Stimulated activated CD4-positive, alpha-beta T cell treated with anti-CD3 and anti-CD28 coated beads, Interleukin-4, amount 100 ng/mL, for 4 hours (primary cell): ENCODE measurements at regions not wholly inside any gene's neighbourhood (a gene's known extent, or its start where the extent isn't known, plus 50 kb on each side); places are given as distances from the start of the nearest gene placed in this dataset.

Source experiments
- DNase-seq, 2 experiments: peaks; one replicate each; pipeline ENCODE4 v3.0.0-alpha.2; 2020

DNA sequence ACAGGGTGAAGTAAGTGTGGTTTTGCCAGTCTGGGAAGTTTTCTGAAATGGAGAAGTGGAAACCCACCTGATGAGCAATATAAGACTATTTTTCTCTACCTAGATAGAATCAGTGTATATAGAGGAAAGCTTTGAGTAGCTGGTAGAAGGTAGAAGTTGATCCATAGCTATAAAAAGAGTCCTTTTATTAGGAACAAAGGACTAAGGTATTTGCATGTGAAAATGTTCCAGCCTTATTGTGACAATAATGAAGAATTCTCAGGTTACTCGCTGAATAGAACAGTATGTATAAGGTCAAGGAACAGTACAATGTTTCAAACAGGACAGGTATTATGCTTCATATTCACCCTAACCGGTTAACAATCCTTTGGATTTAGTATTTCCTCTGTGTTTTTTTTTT is 972.2 kb downstream of the OTOL1 start:
- DNase-seq = no peak

DNA sequence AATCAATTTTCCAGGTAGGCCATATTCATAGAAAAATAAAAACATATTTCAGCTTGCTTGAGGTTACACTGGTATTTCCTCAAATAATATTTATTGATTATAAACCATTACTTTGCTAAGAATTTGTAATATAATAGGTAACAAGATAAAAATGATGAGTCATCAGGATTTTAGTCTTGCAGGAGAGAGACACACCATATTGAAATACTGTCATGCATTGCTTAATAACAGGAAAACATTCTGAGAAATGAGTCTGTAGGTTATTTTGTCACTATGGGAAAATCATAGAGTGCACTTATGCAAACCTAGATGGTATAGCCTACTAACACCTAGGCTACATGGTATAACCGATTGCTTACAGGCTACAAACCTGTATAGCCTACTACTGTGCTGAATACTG is 990.5 kb downstream of the OTOL1 start:
- DNase-seq = no peak

DNA sequence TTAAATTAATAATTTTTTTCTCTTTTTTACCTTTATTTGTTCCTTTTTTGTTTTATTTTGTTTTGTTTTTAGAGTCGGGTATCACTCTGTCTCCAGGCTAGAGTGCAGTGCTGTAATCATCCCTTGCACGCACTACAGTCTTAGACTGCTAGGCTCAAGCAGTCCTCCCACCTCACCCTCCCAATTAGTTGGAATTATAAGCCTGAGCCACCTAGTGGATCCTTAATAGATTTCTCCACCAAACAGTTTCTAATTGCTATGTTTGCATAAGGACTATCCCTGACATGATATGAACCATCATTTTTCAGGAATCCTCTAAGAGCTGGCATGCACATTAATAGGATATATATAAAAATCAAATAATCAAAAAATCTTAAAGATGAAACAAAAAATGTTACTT is 993.2 kb downstream of the OTOL1 start:
- DNase-seq = no peak

DNA sequence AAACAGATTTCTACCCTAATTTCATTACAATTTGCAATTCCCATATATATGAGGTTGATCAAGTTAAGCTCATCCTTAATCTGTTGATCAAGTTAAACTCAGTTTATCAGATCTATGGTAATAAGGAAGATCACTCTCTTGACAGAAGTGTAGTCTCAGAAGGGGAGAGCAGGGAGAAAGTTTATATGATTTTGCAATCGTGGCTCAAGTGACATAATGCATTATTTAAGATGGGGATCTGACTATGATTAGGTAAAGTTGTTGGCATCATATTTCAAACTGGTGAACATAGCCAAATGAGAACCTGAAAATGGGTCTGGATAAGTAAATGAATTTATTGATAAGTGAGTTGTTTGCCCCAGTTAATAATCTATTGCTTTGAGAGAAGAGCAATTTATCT is 995.3 kb downstream of the OTOL1 start:
- no peak for DNase-seq

DNA sequence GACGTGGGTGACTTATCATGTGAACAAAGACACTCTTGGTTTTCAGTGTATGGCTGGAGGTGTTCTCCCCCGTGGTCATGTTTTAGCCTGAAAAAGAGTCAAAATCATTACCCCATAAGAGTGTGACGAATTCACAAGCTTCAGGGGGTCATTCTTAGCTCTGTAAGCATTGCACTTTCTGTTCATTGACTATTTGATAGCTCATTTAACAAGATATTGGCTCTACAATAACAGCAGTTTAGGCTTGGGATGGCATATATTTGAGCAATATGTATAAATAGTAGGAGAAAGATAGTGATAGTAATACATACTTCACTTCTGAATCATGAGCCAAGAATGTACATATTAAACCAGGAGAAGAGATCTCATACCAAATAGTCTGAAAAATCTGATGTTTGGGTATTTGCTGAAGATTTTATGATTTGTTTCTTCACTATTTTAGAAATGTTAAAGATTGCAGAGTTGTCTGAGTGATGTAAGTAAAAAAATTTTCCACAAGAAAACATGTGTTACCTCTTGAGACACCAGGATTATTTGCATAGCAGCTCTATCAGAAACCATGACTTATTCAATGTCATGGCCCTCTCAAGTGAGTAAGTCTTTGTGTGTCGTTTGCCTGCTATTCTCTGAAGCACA is 996.0 kb downstream of the OTOL1 start:
- no peak for DNase-seq

DNA sequence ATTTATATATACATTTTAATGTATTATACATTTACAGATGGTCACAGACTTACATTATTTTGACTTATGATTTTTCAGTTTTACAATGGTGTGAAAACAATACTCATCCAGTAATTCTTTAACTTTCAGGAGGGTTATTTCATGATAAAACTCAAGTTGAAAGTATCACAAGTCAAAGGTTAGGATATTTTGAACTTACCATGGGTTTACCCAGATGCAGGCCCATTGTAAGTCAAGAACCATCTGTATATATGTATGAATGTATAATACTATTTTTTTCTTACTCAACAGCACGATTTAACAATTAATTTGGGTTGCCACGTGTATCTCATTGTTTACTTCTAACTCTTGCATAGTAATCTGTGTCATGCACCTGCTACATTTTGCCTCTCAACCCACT is 1002.0 kb downstream of the OTOL1 start:
- no peak for DNase-seq

DNA sequence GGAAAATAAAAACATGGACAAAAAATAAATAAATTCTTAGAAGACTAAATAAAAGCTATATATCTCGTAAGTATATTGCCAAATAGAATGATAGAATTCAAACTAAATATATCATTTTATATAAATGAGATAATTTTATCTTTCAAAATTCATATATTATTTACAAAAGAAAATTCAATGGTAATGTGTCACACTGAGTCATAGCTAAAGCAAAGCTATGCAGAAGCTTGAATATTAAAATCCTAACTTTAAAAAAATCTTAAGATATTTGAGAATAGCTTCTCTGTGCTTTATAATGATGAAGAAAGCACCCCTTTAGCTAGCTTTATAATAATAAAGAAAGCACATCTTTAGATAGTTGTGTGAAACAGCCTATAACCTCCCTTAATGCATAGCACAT is 1010.8 kb downstream of the OTOL1 start:
- DNase-seq = no peak

DNA sequence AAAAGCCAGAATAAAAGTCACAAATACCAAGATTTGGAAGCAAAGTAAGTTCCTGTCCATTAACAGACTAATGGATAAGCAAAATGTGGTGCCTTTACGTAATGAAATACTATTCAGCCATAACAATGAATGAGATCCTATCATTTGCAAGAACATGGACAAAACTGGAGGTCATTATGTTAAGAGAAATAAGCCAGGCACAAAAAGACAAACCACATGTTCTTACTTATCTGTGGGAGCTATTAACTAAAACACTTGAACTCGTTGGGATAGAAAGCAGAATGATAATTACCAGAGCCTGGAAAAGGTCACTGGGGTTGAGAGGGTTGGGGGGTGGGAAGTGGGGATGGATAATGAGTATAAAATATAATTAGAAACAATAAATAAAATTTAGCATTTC is 1015.9 kb downstream of the OTOL1 start:
- DNase-seq = no peak

DNA sequence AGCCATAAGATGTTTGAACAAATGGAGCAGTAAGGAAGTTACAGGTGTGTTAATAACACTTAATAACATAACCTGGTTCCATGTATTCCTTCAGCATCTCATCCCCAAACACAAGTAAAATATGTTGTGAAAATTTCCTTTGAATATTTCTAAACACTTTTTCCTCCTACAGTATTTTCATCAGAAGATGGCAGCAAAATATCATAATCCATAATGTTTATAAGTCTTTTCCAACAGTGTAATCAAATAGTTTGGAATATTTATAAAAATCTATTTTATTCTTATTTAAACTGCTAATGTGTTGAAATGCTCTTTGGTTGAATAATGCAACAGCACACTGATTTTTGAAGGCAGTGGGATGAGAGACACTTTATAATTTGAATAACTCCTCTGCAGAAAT is 1020.5 kb downstream of the OTOL1 start:
- DNase-seq = no peak

DNA sequence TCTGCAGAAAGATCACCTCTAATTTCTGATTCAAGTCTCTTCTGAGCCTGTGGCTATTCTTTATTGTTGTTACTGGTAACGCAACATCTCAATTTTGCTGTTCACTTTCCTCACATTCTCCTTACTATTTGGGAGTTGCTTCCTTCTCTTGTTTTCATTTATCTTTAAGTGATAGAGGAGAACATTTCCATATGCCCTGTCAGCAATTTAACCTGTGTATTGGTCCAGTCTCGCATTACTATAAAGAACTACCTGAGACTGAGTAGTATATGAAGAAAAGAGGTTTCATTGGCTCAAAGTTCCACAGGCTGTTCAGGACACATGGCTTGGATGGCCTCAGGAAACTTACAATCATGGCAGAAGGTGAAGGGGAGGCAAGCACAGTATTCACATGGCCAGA is 1025.1 kb downstream of the OTOL1 start:
- DNase-seq = no peak

DNA sequence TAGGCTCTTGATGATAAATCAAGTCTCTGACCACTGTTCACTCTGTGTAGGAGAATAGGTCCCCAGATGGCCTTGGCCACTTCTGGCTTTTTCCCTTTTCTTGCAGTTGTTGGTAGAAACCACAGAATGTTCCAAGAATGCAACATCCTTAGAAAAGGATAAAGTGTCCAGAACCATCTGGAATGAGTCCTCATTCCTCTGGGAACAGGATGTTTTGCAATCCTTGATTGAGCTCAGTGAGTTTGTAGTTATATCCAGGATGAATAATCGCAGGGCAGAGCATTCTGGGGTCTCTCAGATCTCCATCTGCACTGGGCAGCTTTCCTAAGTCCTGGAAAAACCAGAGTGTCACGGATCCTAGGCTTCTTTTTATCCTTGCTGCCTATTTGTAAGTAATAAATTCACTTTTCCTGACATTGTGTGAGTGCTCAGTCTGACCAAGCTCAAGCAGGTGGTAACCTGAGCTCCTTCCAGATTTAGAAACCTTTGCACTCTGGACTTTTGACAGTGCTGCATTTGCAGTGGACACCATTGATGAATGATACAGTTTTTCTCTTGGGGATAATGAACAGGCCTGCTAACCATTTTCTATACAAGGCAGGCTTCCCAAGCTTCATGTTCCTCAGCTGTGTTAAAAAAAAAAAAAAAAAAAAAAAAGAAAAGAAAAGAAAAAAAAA is 1028.6 kb downstream of the OTOL1 start:
- DNase-seq = no peak

DNA sequence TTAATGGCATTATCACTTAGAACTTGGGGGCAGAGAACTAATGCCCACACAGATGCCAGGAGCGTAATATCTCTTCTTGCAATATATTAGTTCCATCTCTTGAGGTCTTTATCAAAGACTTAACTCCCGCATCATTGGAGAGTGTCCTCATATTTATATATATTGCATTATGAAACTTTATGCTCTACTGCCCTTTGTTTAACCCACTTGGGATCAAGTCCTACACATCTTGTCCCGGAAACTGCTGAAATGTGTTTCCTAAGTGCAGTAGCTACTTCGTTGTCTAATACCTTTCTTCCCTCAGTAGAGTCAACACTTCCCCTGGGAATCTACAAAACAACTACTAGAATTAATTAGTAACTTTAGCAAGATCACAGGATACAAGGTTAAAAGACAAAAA is 1029.2 kb downstream of the OTOL1 start:
- no peak for DNase-seq

DNA sequence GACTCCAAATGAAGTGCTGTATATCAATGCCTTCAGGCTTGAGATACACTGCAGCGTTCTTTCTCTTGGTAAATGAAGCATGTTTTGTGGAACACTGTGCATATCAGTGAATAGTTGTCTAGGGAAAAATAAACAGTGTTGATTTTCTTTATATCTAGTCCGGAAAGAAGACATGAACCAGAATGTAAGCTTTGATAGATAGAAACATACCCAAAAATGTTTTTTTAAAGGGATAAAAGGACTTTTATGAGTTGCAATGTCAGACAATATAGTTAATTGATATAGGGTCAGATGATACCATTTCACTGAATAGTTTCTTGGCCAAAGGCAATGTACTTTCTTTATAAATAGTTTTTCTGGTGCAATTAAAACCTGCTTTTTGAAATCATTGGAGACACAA is 1037.8 kb downstream of the OTOL1 start:
- no peak for DNase-seq

DNA sequence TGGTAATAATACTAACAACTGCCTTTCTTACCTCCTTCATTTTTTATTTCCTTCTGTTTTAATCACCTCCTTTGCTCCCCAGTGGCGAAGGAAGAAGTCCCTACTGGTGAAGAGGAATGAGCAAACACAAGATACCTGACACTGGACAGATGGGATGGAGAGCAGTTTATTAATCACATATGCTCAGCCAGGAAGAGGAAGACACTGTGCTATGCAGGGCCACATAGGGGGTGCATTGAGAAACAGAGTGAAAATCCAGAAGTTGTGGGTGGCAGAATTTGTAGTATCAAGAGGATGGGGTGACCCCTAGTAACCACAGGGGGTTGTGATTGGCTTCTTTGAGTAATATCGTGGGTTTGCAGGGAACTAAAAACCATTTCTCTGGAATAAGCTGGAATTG is 1041.9 kb downstream of the OTOL1 start:
- no peak for DNase-seq

DNA sequence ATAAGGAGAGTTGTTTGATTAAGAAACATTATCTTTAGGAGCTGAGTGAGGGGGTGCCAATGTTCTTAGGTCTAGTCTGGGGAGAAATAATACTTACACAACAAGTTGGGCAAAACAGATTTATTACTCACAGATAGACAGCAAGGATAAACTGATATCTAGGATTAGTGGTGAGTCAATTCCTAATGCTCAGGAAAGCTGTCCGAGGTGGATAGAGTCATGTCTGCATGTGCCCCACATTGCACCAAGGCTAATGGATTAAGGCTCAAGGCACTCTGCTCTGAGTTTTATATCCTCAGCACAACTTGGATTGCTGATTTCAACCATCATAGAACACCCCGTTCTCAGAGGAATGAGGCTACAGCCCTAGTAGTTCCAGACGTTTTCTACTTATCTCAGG is 1042.3 kb downstream of the OTOL1 start:
- no peak for DNase-seq

DNA sequence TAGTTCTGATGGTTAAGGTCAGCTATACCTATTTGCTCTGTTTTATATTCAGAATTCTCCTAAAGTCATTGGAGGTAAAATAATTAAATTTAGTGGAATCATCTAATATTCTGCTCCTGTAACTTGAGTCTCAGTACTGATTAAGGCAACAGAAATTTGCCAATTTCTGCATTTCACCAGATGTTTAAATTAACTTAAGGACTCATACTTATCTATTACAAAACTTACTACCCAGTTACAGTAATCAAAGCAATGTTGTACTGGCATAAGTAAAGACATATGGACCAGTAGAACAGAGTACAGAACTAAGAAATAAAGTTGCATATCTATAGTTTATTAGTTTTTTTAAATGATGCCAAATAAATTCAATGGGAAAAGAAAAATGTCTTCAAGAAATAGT is 1043.8 kb downstream of the OTOL1 start:
- no peak for DNase-seq

DNA sequence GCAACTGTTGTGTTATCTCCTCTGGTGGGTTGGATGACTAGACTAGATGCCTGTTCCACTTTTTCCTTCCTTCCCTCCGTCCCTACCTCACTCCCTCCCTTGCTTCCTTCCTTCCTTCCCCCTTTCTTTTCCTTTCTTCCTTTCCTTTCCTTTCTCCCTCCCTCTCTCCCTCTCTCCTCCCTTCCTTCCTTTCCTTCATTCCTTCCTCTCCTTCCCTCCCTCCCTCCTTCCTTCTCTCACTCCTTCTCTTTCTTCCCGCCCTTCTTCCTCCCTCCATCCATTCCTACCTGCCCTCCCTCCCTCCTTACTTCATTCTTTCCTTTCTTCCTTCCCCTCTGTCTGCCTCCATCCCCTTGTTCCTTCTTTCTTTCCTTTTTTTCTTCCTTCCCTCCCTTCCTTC is 1045.3 kb downstream of the OTOL1 start:
- DNase-seq = no peak

DNA sequence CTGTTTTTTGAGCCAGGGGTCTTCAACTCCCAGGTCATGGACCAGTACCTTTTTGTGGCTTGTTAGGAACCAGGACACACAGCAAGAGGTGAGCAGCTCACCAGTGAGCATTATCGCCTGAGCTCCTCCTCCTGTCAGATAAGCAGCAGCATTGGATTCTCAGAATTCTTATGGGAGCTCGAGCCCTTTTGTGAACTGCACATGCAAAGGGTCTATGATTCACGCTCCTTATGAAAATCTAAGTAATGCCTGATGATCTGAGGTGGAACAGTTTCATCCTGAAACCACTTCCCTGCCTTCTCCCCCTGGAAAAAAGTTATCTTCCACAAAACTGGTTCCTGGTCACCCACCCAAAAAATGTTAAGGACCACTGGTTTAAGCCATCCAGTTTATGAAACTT is 1047.6 kb downstream of the OTOL1 start:
- DNase-seq = no peak

DNA sequence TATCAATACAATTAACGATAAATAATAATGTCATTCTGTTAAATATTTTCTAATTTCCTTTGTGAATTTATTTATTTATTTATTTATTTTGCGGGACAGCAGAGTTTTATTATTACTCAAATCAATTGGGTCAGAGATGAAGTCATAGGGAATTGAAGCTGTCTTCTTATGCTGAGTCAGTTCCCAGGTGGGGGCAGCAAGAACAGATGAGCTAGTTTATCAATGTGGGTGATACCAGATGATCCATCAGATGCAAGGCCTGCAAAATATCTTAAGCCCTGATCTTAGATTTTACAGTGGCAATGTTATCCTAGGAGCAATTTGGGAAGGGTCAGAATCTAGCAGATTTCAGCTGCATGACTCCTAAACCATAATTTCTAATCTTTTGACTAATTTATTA is 1050.3 kb downstream of the OTOL1 start:
- DNase-seq = no peak

DNA sequence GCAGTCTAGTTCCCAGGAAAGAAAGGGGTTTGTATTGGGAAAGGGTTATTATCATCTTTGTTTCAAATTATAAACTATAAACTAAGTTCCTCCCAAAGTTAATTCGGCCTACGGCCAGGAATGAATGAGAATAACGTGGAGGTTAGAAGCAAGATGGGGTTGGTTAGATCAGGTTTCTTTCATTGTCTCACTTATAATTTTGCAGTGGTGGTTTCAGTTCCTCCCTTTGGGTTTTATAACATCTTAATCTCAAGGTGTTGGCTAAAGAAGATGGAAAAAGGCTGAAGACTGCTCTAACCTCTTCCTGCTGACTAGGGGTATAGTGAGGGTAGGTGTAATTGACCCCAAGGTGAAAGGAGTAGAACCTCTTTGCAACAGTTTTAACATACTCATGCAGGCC is 1050.7 kb downstream of the OTOL1 start:
- no peak for DNase-seq

DNA sequence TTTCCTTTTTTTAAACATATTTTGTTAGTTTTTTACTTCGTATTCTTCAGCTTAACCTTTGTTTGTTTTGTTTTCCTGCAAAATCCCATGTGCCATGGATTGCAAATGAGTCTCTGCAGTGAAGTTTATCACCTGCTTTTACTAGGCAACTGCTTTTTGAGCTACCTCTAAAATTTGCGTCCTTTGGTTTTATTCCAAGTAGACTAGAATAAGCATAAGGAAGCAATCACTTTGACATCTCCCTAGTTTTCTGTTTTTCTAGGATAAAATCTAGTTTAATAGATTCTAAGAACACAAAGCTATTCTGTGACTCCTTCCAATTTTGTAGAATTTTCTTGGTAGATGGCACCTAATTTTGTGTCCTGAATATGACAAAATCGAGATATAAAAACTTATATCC is 1059.2 kb downstream of the OTOL1 start:
- DNase-seq = no peak

DNA sequence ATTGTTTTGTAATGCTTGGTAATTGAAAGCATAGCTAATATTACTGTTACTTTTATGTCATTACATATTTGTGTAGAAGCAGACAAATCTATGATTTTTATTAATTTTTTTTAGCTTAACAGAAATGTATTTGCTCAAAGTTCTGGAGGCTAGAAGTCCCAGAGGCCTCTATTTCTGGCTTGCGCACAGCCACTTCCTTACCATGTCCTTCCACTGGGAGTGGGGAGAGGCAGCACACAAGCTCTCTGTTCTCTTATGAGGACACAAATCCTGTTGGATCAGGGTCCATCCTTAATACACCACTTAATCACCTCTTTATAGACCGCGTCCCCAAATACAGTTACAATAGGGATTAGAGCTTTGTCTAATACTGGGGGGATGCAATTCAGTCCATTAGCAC is 1061.4 kb downstream of the OTOL1 start:
- no peak for DNase-seq

DNA sequence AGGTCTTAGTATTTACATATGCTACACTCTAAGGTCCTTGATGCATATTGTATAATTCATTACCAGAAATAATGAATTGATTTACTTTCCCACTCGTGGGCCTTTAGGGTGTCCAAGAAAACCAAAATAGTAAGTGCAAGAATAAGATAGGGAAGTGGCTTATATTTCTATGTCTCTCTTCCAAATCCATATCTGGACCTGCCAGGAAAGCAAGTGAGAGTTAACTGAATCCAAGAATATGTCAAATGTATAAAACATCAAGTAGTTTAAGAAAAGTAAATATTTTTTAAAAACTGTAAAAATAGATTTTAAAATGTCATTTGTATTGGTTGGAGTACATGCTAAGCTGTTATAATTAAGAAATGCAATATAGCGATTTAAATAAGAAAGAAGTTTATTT is 1072.1 kb downstream of the OTOL1 start:
- no peak for DNase-seq

DNA sequence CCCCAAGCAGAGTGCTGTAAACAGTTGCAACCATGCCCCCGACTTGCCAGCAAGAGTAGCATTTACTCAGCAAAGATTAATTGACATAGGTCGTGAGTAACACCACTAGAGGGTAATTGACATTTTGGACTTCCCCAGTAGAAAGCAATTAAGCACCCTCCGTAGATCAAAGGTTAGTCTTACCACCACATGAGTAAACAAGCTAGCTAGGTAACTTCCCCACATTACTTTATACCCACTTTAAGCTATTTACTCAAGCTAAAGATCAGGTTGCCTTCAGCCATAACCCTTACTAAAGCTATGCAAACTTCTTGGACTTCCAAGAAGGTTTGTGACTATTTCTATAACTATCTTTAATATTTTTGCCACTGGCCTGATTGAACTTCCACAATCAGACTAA is 1072.7 kb downstream of the OTOL1 start:
- no peak for DNase-seq

DNA sequence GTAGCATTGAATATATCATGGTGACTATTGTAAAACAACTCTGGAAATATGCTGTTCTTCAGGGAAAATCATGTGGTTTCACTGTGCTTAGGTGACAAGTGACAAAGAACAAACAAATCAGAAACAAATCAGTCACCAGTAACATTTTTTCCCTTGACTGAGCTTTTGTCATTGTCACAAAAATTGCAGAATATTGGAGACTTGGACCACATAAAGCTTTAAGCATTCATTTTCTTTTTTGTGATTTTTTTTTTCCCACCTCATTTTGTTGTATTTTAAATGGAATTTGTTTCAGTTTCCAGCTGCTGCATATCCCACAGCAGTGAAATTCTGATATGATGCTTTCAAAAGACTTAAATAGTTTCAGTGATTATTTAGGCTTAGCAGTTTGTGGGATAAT is 1088.4 kb downstream of the OTOL1 start:
- no peak for DNase-seq
